ENCODE measurements at regions not wholly inside any gene's neighbourhood (a gene's known extent, or its start where the extent isn't known, plus 50 kb on each side); places are given as distances from the start of the nearest gene placed in this dataset.

- DNase-seq = peak; percentile 15
Observed at GRCh38 chr1:172895050-172895460, 155.7 kb downstream of the TNFSF18 start.

- DNase-seq = no peak
Observed at GRCh38 chr1:172895761-172896160, 155.0 kb downstream of the TNFSF18 start.

GRCh38 chr1:172897738-172898137, 153.0 kb downstream of the TNFSF18 start:
- DNase-seq = no peak

- no peak for DNase-seq
Observed at GRCh38 chr1:172898866-172899265, 151.9 kb downstream of the TNFSF18 start.

- DNase-seq = peak; percentile 10
Observed at GRCh38 chr1:172900376-172900997, 150.3 kb downstream of the TNFSF18 start.

- no peak for DNase-seq
Observed at GRCh38 chr1:172902200-172902599, 148.5 kb downstream of the TNFSF18 start.

- no peak for DNase-seq
Observed at GRCh38 chr1:172902861-172903381, 147.8 kb downstream of the TNFSF18 start.

- DNase-seq = no peak
Observed at GRCh38 chr1:172903581-172904220, 147.0 kb downstream of the TNFSF18 start.

GRCh38 chr1:172905452-172905851, 145.3 kb downstream of the TNFSF18 start:
- DNase-seq = no peak

- peak; percentile 65 for DNase-seq
Observed at GRCh38 chr1:172906778-172907592, 143.8 kb downstream of the TNFSF18 start.

- DNase-seq = no peak
Observed at GRCh38 chr1:172907834-172908326, 142.9 kb downstream of the TNFSF18 start.

GRCh38 chr1:172909606-172910326, 141.0 kb downstream of the TNFSF18 start:
- no peak for DNase-seq

- no peak for DNase-seq
Observed at GRCh38 chr1:172912765-172913260, 137.9 kb downstream of the TNFSF18 start.

GRCh38 chr1:172914501-172915144, 136.1 kb downstream of the TNFSF18 start:
- no peak for DNase-seq

- peak; percentile 11 for DNase-seq
Observed at GRCh38 chr1:172915271-172915670, 135.5 kb downstream of the TNFSF18 start.

- no peak for DNase-seq
Observed at GRCh38 chr1:172916116-172916515, 134.6 kb downstream of the TNFSF18 start.

- DNase-seq = no peak
Observed at GRCh38 chr1:172917972-172918371, 132.8 kb downstream of the TNFSF18 start.

- DNase-seq = no peak
Observed at GRCh38 chr1:172918478-172918877, 132.3 kb downstream of the TNFSF18 start.

GRCh38 chr1:172926070-172926469, 124.7 kb downstream of the TNFSF18 start:
- DNase-seq = peak; percentile 59

GRCh38 chr1:172928412-172928811, 122.3 kb downstream of the TNFSF18 start:
- DNase-seq = no peak

GRCh38 chr1:172929006-172929405, 121.7 kb downstream of the TNFSF18 start:
- no peak for DNase-seq

GRCh38 chr1:172930142-172930541, 120.6 kb downstream of the TNFSF18 start:
- no peak for DNase-seq

All from hematopoietic multipotent progenitor cell treated with erythropoietin and hydrocortisone succinate and interleukin-3 and kit ligand, for 6 days (in vitro differentiated cells).